LNCAP (cell line): ENCODE measurements at regions not wholly inside any gene's neighbourhood (a gene's known extent, or its start where the extent isn't known, plus 50 kb on each side); places are given as distances from the start of the nearest gene placed in this dataset.

Experiments used
- TF ChIP-seq, protein P1 (sequence below): fragments of 450-650 bp; IDR thresholded peaks from 2 replicates; pipeline ENCODE4 v1.5.1; 2017; ENCODE audit warnings: mild to moderate bottlenecking

DNA sequence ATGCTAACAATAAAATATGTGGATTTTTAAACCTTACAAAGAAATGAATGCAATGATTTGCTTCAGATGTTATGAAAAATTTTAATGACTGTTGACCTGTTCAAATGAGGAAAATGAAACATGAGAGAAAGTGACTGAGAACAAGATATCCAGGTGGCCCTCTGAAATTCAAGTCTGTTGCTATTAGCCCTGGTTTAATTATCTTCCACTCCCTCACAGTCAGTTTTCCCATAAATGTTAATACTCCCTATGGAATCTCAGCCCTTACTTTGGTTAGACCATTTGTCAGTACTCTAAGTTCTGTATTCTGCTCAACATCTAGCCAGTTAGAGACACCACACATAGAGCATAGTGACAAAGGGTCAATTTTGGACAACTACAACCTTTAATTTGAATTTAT lies 327.8 kb downstream of the PDGFC start:
- TF ChIP-seq, protein P1, sequence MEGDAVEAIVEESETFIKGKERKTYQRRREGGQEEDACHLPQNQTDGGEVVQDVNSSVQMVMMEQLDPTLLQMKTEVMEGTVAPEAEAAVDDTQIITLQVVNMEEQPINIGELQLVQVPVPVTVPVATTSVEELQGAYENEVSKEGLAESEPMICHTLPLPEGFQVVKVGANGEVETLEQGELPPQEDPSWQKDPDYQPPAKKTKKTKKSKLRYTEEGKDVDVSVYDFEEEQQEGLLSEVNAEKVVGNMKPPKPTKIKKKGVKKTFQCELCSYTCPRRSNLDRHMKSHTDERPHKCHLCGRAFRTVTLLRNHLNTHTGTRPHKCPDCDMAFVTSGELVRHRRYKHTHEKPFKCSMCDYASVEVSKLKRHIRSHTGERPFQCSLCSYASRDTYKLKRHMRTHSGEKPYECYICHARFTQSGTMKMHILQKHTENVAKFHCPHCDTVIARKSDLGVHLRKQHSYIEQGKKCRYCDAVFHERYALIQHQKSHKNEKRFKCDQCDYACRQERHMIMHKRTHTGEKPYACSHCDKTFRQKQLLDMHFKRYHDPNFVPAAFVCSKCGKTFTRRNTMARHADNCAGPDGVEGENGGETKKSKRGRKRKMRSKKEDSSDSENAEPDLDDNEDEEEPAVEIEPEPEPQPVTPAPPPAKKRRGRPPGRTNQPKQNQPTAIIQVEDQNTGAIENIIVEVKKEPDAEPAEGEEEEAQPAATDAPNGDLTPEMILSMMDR: no peak

DNA sequence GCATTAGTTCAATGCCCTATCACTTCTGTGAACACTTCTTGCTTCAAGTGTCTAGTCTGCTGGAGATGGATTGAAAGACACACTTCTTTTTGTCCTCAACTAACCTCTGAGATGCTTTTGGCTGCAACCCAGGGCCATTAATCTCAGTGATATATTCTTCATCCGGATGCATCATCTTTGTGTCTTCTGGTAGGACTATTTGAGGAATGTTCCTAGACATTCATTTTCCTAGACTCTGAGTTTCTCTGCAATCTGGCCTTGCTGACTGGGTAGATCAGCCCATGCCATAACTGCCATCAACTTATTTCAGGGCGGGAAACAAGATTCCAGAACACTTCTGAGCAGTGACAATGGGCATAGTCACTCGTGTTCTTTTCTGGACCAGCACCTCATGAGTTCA lies 329.4 kb downstream of the PDGFC start:
- TF ChIP-seq, protein P1: no peak

DNA sequence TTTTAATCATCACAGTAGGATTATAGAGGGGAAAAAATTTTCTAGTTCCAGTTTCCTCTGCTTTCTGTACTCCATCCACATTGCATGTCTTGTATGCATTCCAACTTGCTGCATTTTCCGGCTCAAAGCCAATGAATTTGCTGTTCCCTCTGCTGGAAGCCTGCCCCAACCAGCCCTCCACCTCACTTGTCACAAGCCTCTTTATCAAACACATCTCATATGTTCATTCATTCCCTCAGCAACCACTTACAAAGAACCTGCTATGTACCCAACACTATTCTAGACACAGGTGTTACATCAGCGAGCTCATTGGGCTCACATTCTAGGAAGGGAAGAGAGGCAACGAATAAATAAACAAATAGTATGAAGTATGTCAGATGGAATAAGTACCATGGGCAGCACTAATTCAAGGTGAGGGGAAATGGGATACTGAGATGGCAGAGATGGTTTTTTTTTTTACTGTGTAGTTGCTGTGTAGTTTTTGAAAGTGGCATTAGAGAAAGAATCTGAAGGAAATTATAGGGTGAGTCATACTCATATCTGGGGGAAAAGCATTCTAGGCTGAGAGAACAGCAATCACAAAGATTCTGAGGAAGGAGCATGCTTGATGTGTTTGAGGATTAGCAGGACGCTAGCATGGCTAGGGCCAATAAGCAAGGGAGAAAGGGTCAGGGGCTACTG lies 332.5 kb downstream of the PDGFC start:
- TF ChIP-seq, protein P1: no peak

DNA sequence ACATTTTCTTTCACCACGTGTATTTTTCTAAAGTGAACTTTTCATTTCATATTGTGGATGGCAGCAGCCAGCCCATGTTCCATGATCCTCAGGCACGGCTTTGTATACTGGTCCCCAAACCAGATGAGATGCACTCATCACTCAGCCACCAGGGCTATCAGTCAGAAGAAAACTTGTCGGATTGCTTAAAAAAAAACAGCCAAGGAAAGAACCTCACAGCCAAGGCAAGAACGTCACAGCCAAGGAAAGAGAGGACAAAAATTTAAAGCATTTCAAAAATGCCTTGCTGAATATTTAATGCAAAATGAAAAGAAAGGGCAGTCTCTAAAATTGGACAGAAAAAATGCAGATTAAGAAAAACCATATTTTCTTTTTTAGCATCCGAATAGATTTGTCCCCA lies 333.3 kb downstream of the PDGFC start:
- TF ChIP-seq, protein P1: no peak

DNA sequence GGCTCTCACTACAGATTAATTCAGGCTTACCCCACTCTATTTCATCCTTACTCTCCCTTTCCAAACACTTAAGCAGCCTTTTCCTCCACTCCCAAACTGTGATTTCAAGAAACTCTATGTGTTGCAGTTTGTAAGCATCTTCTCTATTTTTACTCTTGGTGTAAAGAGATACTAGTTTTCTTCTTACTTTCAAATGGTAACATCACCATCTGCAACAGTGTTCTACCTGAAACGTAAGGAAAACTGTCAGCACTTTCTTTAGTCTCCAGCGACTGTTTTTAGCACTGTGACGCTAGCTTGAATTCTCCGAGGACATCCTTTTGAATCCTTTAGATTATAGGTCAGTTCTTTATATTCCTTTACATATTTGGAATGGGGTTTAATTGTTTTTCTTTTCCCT lies 335.2 kb downstream of the PDGFC start:
- TF ChIP-seq, protein P1: no peak

DNA sequence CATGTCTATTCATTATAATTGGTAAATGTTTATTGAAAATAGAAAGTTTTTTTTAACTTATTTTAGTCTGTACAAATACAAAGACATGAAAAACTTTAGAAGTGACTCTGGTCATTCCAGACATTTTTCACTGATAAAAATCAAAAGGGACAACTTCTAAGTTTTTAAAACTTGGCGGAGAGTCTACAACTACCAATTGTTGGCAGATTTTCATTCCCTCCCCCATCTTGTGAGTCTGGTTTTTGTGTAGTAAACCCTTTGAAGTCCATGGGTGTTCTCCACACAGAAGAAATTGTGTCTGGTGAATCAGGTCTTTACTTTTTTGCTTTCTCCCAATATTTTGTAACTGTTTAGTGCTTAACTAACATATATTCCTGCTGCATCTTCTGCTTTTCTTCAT lies 336.5 kb downstream of the PDGFC start:
- TF ChIP-seq, protein P1: no peak

DNA sequence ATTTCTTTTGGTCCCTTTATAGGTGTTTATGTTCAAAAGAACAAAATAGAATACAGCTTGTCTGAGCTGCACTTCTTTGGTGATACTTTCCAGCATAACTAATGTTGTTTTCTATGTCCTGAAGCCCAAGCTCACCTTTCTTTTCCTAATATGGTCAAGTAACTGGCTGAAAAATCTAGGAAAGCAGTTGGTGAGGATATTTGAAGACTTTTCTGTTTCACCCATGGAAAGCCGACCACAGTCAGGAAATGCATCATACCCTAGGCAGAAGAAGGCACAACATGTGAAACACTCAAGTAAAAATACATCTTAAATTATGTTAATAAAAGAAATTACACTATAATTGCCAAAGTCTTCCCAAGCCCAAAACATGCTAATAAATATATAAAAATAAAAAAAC lies 337.0 kb downstream of the PDGFC start:
- TF ChIP-seq, protein P1: no peak

DNA sequence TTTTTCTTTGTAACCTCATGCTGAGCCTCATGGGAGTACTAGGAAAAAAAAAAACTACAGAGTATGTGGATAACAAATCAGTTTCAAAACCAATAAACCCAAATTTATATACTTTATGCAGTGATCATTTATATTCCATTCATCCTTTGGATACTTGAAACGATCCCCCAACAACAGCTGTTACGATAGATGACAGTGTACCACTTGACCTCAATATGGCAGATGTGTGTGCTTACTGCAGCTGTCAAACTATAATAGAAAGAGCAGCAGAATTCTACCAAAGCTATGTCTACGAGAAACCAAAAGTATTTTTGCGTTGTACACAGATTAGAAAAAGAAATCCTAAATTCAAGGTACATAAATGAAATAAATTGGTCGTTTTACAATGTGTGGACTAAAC lies 337.8 kb downstream of the PDGFC start:
- TF ChIP-seq, protein P1: no peak
